Transverse colon (tissue), 4 donors: ENCODE measurements at regions not wholly inside any gene's neighbourhood (a gene's known extent, or its start where the extent isn't known, plus 50 kb on each side); places are given as distances from the start of the nearest gene placed in this dataset.

Experiments
- CTCF ChIP-seq, 5 experiments: fragments of 200-600 bp in 3 of 5; fragments of 450-650 bp in 2 of 5; sonication (generic) in 3 of 5; IDR thresholded peaks; 1 replicate in 2 of 5; 2 replicates in 3 of 5; pipeline ENCODE4 v1.5.1; 2016 to 2017; ENCODE audit warnings: antibody characterized with exemption in 5 of 5, inconsistent platforms in 3 of 5, mild to moderate bottlenecking in 2 of 5, moderate library complexity in 1 of 5
- EP300 ChIP-seq: sonication (generic); formaldehyde crosslinking; IDR thresholded peaks from one replicate; pipeline ENCODE4 v1.6.1; 2017; ENCODE audit warnings: antibody characterized with exemption, low read depth
- POLR2A ChIP-seq: fragments of 450-650 bp; IDR thresholded peaks from one replicate; pipeline ENCODE4 v1.6.1; 2016; ENCODE audit warnings: antibody characterized with exemption, mild to moderate bottlenecking, moderate library complexity
- POLR2AphosphoS5 ChIP-seq, 3 donors: sonication (generic); formaldehyde crosslinking; IDR thresholded peaks; one replicate each; pipeline ENCODE4 v1.6.1; 2016; ENCODE audit warnings: antibody characterized with exemption in 3 of 3

- TF ChIP-seq POLR2AphosphoS5 (IDR thresholded peaks at IDR 0.05) (no peak), CTCF (IDR thresholded peaks at IDR 0.05) (no peak), POLR2A (no peak), EP300 (no peak)
These were observed 952.4 kb downstream of the PCDH17 start for GRCh38 chr13:58583966-58584365.
